Fibroblast of gingiva (primary cell): ENCODE measurements at regions not wholly inside any gene's neighbourhood (a gene's known extent, or its start where the extent isn't known, plus 50 kb on each side); places are given as distances from the start of the nearest gene placed in this dataset.

Source experiments
- DNase-seq: peaks from one replicate; pipeline ENCODE4 v3.0.0-alpha.2; 2011; ENCODE audit warnings: low read depth

DNA sequence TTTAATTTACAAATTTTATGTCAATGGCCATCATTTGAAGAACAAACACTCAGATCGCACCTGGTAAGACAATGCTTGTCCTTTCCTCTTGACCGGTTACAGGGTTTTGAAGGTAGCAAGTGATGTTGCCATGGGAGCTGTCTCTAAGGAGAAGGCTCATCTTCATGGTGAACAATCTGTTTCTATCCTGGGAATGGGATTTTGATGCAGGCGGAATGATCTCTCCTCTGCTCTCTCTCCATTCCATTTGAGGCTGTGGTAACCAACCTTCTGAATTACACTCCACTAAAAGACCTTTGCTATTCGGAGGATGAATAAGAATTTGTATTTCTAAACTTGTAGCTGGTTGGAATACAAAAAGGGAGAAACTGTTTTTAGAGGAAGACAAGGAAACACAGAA is 57.9 kb upstream of the SLC5A9 start:
- DNase-seq = no peak

- DNase-seq = no peak
Measured at GRCh38 chr1:48160486-48161132, 61.9 kb upstream of the SLC5A9 start.

- DNase-seq = no peak
Measured at GRCh38 chr1:48139275-48139674, 83.2 kb upstream of the SLC5A9 start.

GRCh38 chr1:48127735-48128685 is 94.5 kb upstream of the SLC5A9 start:
- DNase-seq = no peak

- DNase-seq = no peak
Measured at GRCh38 chr1:48123647-48124046, 98.9 kb upstream of the SLC5A9 start.

- DNase-seq = no peak
Measured at GRCh38 chr1:48121955-48122354, 100.6 kb upstream of the SLC5A9 start.

- no peak for DNase-seq
Measured at GRCh38 chr1:48120621-48121020, 101.9 kb upstream of the SLC5A9 start.

DNA sequence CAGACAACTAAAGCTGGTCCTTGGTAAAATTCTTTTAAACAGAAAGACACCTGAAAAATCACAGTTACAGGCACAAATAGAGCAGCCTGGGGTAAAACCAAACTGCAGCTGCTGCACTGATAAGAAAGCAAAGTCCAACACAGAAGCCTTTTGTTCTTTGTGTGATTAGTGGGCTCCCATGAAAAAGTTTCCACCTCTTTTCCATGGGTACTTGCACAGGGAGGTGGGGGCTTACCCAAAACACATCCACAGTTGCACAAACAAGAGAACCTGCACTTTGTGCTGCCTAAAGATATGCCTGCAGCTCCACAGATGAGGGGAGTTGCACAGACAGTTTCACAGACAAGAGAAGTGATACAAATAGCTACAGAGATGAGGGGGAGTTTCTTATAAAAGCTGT is 106.7 kb upstream of the SLC5A9 start:
- no peak for DNase-seq

DNA sequence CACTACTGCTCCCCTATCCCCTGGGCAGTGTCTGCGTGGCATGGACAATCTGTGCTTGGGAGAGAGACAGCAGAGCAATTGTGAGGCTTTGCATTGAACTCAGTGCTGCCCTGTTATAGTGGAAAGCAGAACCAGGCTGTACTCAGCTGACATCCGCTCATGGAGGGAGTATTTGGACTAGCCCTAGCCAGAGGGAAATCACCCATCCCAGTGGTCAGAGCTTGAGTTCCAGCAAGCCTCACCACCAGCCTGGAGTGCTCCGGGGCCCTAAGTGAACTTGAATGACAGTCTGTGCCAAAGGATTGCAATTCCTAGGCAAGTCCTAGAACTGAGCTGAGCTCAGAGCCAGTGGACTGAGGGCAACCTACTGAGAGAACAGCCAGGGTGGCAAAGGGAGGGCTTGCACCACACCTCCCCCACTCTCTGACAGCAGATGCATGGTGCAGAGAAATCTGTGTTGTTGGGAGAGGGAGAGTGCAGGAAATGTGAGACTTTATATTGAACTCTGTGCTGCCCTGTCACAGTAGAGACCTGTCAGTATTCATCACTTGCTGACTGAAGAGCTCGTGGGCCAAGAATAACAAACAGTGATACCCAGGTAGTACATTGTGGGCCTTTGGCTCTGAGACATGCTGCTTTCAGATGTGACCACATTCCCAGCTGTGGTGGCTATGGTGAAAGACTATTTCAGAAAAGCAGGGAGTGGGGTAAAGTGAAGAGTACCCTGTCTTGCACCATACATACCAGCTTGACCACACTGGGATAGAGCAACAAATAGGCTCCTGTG is 107.7 kb upstream of the SLC5A9 start:
- no peak for DNase-seq

DNA sequence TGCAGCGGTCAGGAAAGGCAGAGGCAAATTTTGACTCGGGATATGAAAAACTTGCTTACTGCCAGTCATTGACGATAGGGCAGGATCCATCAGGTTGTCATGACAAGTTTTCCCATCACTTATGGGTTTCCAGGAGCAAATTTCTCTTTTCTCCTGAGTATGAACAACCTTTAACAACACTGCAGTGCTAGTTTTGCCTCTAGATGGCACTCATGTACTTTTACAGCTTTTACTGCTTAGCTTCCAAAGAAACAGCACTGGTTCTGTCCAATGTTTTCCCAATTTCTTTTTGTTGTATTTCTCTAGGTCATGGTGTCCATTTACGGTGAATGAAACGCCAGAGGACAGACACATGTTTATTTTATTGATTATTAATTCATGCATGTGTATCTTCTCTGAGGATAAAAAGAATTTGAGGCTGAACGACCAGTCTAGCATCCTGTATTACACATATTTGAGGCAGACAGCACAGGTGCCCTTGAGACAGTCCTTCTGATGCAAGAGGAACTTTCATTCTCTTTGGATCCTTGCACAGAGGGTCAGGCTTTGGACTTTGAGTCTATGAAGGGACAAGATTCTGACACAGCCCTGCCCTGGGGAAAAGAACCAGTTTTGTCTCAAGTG is 112.3 kb upstream of the TRABD2B start:
- DNase-seq = peak; percentile 44

GRCh38 chr1:48107516-48107915 is 110.3 kb upstream of the TRABD2B start:
- no peak for DNase-seq

DNA sequence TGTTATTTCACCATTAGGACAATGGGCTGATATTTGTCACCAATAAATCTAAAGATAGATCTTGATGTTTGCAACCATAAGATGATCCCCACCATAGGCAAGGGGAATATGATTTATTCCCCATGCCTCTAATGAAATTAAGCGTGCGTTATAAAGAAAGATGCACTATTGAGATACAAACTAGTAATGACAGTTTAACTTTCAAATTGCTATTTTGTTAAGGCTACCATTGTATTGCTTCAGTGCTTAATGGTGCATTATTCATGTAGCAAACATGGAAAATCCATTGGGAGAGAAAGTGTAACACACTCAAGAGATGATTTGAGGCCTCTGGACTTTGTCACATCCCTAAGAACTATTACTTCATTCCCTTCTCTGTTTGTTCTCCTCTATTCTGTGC is 108.9 kb upstream of the TRABD2B start:
- no peak for DNase-seq

- no peak for DNase-seq
Measured at GRCh38 chr1:48105165-48105564, 108.0 kb upstream of the TRABD2B start.

- DNase-seq = no peak
Measured at GRCh38 chr1:48103495-48103894, 106.3 kb upstream of the TRABD2B start.

- no peak for DNase-seq
Measured at GRCh38 chr1:48102766-48103165, 105.6 kb upstream of the TRABD2B start.

GRCh38 chr1:48099072-48099773 is 102.0 kb upstream of the TRABD2B start:
- no peak for DNase-seq

GRCh38 chr1:48093696-48094528 is 96.7 kb upstream of the TRABD2B start:
- peak; percentile 16 for DNase-seq

GRCh38 chr1:48093147-48093546 is 96.0 kb upstream of the TRABD2B start:
- DNase-seq = no peak

- no peak for DNase-seq
Measured at GRCh38 chr1:48092401-48092800, 95.2 kb upstream of the TRABD2B start.

DNA sequence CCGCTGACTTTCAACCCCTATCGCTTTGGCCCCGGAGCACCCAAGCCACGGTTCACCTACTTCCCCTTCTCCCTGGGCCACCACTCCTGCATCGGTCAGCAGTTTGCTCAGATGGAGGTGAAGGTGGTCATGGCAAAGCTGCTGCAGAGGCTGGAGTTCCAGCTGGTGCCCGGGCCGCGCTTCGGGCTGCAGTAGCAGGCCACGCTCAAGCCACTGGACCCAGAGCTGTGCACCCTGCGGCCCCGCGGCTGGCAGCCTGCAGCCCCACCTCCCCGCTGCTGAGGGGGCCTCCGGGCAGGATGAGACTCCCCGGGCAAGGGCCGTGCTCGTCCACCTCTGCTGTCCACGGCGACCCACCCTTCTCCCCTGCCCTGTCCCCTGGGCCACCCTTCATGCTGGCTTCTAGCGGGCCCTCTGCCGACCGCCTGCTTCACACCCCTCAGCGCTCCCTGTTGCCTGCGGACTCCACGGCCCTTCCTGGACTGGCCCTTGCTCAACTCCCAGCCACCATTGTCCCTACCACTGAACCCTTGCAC is 92.2 kb upstream of the TRABD2B start:
- DNase-seq = no peak
